CD4-positive, CD25-positive, alpha-beta regulatory T cell (primary cell): ENCODE measurements at regions not wholly inside any gene's neighbourhood (a gene's known extent, or its start where the extent isn't known, plus 50 kb on each side); places are given as distances from the start of the nearest gene placed in this dataset.
"Not testable (repeated sequence)": the region's sequence is repeated elsewhere in the genome, so short reads cannot be mapped to it uniquely, and the experiment has no call there.

Source experiments
- ATAC-seq, 2 donors: fragments of 150-1000 bp; cut with Tn5 transposase; one replicate each; pipeline ENCODE4 v1.10.0; 2021; ENCODE audit warnings: low read depth in 2 of 2, moderate number of reproducible peaks in 2 of 2, moderate library complexity in 1 of 2
- DNase-seq, 3 donors: peaks; one replicate each; pipeline versions ENCODE4 v3.0.0 to v3.0.0-alpha.2; 2012 to 2022; ENCODE audit warnings: mixed read lengths in 1 of 3
- H3K27ac ChIP-seq: one replicate; pipeline ENCODE4 v1.7.0; 2013; ENCODE audit warnings: mild to moderate bottlenecking, low read length; ENCODE audit not compliant: insufficient read depth, poor library complexity, severe bottlenecking
- H3K27me3 ChIP-seq: one replicate; pipeline ENCODE4 v1.7.0; 2013; ENCODE audit warnings: low read length; ENCODE audit not compliant: control insufficient read depth, insufficient read depth
- H3K36me3 ChIP-seq: one replicate; pipeline ENCODE4 v1.7.0; 2013; ENCODE audit warnings: mild to moderate bottlenecking, low read length, moderate library complexity; ENCODE audit not compliant: control insufficient read depth, insufficient read depth
- H3K4me1 ChIP-seq: 2 replicates; pipeline ENCODE4 v1.7.0; 2013; ENCODE audit warnings: mild to moderate bottlenecking, low read length; ENCODE audit not compliant: insufficient read depth, control insufficient read depth, poor library complexity, severe bottlenecking
- H3K4me3 ChIP-seq: one replicate; pipeline ENCODE4 v1.7.0; 2013; ENCODE audit warnings: low read depth, mild to moderate bottlenecking, low read length, moderate library complexity
- H3K9me3 ChIP-seq, 2 experiments: 1 replicate in 1 of 2; 2 replicates in 1 of 2; pipeline ENCODE4 v1.7.0; 2013; ENCODE audit warnings: low read length in 2 of 2, mild to moderate bottlenecking in 1 of 2, moderate library complexity in 1 of 2; ENCODE audit not compliant: control insufficient read depth in 2 of 2
- H3K27ac Mint-ChIP-seq, 3 donors: one replicate each; pipeline ENCODE4 v1.8.0; 2020 to 2022; ENCODE audit warnings: mild to moderate bottlenecking in 3 of 3, mixed read lengths in 3 of 3, moderate library complexity in 2 of 3
- H3K27me3 Mint-ChIP-seq: one replicate; pipeline ENCODE4 v1.8.0; 2022; ENCODE audit warnings: mild to moderate bottlenecking, mixed read lengths
- H3K36me3 Mint-ChIP-seq: one replicate; pipeline ENCODE4 v1.8.0; 2020; ENCODE audit warnings: mixed read lengths
- H3K4me1 Mint-ChIP-seq, 4 donors: one replicate each; pipeline ENCODE4 v1.8.0; 2020 to 2022; ENCODE audit warnings: mixed read lengths in 4 of 4, mild to moderate bottlenecking in 1 of 4
- H3K4me3 Mint-ChIP-seq, 4 donors: one replicate each; pipeline ENCODE4 v1.8.0; 2020 to 2022; ENCODE audit warnings: mild to moderate bottlenecking in 4 of 4, mixed read lengths in 4 of 4, moderate library complexity in 3 of 4
- H3K9me3 Mint-ChIP-seq, 7 donors: one replicate each; pipeline ENCODE4 v1.8.0; 2020 to 2022; ENCODE audit warnings: mixed read lengths in 7 of 7, mild to moderate bottlenecking in 3 of 7, moderate library complexity in 2 of 7

DNA sequence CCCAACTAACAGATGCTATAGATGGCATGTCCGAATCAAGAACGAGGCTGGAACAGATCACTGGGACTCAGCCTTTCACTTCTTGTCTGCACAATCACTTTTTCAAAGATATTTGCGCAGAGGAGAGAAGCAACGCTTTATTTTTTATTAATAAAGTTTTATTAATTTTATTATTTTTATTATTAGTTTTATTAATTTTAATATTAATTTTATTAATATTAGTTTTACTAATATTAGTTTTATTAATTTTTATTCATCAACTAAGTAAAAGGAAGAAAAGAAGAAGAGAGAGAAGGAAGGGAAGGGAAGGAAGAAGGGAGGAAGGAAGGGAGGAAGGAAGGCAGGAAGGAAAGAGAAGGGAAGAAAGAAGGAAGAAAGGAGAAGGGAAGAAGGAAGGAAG is 236.4 kb upstream of the HHIP start:
- Histone ChIP-seq H3K36me3 (no peaks in the 10 kb centered on the region), H3K9me3 (no peaks in the 10 kb centered on the region), H3K27ac (no peak overlapping the region), H3K4me3 (no peak overlapping the region), H3K4me1 (no peaks in the 10 kb centered on the region), H3K27me3 (no peaks in the 10 kb centered on the region)
- H3K9me3 Mint-ChIP-seq: peaks cover 0 to 2% (median 0%) of the 10 kb centered on the region in 7 donors
- H3K27ac Mint-ChIP-seq: no peak overlapping the region
- H3K36me3 Mint-ChIP-seq: no peaks in the 10 kb centered on the region
- no peaks in the 10 kb centered on the region for H3K27me3 Mint-ChIP-seq
- no peaks in the 10 kb centered on the region for H3K4me1 Mint-ChIP-seq
- H3K4me3 Mint-ChIP-seq: no peak overlapping the region
- no peak for DNase-seq
- no peak for ATAC-seq

DNA sequence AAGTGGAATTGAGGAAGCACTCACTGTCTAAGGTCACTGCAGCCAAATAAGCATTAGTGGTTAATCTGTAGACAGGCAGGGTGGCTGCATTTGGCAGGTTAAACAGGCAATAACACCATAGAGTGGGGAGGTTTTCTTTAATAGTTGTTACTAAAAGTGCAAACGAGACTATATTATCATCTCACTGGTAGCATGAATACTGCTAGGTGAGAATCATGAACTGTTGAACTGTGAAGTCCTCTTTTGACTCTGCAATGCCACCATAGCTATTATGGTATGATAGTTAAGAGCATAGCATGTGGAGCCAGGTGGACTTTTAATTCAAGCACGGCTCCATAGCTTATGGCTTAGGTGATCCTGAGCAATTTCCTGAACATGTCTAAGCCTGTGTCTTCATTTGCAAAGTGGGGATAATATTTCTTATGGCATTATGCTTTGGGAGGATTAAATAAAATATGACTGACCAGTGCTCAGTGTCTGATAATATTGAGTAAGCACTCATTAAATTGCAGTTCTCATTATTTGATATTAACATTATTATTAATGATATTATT is 235.6 kb upstream of the HHIP start:
- Histone ChIP-seq H3K27ac (no peak overlapping the region), H3K4me1 (no peaks in the 10 kb centered on the region), H3K9me3 (no peaks in the 10 kb centered on the region), H3K36me3 (no peaks in the 10 kb centered on the region), H3K4me3 (no peak overlapping the region), H3K27me3 (no peaks in the 10 kb centered on the region)
- Mint-ChIP-seq H3K27me3 (no peaks in the 10 kb centered on the region), H3K4me3 (no peak overlapping the region), H3K36me3 (no peaks in the 10 kb centered on the region), H3K9me3 (peaks cover 0 to 2% (median 0%) of the 10 kb centered on the region in 7 donors), H3K4me1 (no peaks in the 10 kb centered on the region), H3K27ac (no peak overlapping the region)
- no peak for ATAC-seq
- DNase-seq: no peak

DNA sequence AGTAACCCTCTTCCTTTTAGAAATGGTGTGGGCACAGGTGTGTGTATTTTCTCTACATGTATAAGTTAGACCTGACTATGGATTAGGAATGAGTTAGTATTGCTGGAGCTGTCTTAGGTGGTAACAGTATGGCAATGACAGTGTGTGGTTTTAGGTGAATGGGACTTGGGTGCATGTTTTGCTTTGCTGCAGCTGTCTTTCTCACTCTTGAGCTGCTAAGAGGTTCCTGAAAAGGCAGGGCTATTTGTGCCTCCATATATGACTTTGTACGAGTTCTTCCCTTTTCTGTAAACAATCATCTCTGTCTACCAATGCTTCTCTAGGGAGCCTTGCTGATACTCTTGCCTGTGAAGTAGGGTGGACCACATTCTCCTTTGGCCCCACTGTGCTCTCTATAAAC is 234.8 kb upstream of the HHIP start:
- Histone ChIP-seq H3K27ac (no peak overlapping the region), H3K4me3 (no peak overlapping the region), H3K27me3 (no peaks in the 10 kb centered on the region), H3K36me3 (no peaks in the 10 kb centered on the region), H3K9me3 (no peaks in the 10 kb centered on the region), H3K4me1 (no peaks in the 10 kb centered on the region)
- DNase-seq (no peak), ATAC-seq (no peak)
- no peak overlapping the region for H3K4me3 Mint-ChIP-seq
- no peak overlapping the region for H3K27ac Mint-ChIP-seq
- H3K27me3 Mint-ChIP-seq: no peaks in the 10 kb centered on the region
- peaks cover 0 to 2% (median 0%) of the 10 kb centered on the region in 7 donors for H3K9me3 Mint-ChIP-seq
- H3K36me3 Mint-ChIP-seq: no peaks in the 10 kb centered on the region
- H3K4me1 Mint-ChIP-seq: no peaks in the 10 kb centered on the region

DNA sequence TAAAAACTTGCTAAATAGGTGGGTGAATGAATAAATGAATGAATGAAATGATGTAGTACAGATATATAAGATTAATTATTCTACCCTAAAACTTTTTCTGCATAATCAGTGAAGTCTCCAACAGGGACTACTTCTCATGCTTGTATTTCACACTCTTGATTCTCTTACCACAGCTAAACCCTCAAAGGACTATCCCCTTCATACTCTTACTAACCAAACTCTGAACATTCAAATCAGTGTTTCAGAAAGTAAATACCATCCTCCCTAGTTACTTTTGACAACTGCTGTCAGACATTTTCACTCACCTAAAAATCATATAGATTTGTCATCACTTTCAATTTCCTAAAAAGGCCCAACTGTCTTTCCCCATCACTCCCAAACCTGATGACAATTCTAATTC is 234.3 kb upstream of the HHIP start:
- Histone ChIP-seq H3K27me3 (no peaks in the 10 kb centered on the region), H3K9me3 (no peaks in the 10 kb centered on the region), H3K36me3 (no peaks in the 10 kb centered on the region), H3K27ac (no peak overlapping the region), H3K4me3 (no peak overlapping the region), H3K4me1 (no peaks in the 10 kb centered on the region)
- H3K4me3 Mint-ChIP-seq: no peak overlapping the region
- H3K9me3 Mint-ChIP-seq: peaks cover 0 to 2% (median 0%) of the 10 kb centered on the region in 7 donors
- no peaks in the 10 kb centered on the region for H3K4me1 Mint-ChIP-seq
- H3K36me3 Mint-ChIP-seq: no peaks in the 10 kb centered on the region
- no peak for DNase-seq
- H3K27ac Mint-ChIP-seq: no peak overlapping the region
- ATAC-seq: no peak
- no peaks in the 10 kb centered on the region for H3K27me3 Mint-ChIP-seq

DNA sequence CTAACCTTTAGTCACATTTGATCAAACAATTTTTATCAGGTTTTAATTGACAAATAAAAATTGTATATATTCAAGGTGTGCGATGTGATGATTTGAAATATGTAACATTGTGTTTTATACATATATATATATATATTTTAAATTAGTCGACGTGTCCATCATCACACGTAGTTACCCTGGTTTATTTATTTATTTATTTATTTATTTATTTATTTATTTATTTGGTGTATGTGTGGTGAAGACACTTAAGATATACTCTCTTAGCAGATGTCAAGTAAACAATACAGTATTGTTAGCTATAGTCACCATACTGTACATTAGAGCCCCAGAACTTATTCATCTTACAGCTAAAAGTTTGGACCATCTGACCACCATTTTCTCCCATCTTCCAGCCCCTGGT is 224.9 kb upstream of the HHIP start:
- ATAC-seq (no peak), DNase-seq (no peak)
- Mint-ChIP-seq H3K4me1 (no peaks in the 10 kb centered on the region), H3K27ac (no peak overlapping the region), H3K27me3 (peaks cover 4% of the 10 kb centered on the region), H3K36me3 (no peaks in the 10 kb centered on the region), H3K4me3 (no peak overlapping the region), H3K9me3 (peaks cover 0 to 7% (median 0%) of the 10 kb centered on the region in 7 donors)
- H3K9me3 ChIP-seq: no peaks in the 10 kb centered on the region
- no peaks in the 10 kb centered on the region for H3K4me1 ChIP-seq
- H3K27ac ChIP-seq: no peak overlapping the region
- no peak overlapping the region for H3K4me3 ChIP-seq
- no peaks in the 10 kb centered on the region for H3K27me3 ChIP-seq
- no peaks in the 10 kb centered on the region for H3K36me3 ChIP-seq

DNA sequence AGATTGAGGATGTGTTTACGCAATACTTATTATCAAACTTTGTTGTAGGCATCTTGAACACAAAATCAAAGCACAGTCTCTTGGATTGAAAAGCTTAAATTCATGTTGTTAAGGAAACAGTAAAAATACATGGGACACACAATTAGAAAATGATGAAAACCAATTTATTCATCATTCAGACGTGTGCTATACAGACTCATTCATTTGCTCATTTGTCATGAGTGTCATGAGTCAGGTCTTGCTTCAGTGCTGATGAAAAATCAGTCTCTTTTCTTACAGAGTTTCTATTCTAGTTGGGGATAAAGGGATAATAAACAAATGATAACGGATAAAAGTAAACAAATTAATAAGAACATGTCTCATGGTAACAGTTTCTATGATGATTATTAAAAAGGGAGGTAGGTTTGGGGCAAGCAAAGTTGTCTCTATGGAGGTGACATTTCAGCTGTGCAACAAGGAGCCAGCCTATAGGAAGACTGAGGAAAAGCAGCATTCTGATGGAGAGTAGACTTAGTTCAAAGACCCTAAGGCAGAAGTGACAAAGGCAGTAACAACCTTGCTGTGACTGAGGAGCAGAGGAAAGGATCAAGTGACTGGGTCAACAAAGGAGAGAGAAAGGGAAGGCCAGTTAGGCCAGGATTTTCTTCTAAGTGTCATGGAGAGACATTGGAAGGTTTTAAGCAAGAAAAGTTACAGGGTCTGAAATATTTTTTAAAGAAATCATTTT is 224.0 kb upstream of the HHIP start:
- peaks cover 4% of the 10 kb centered on the region for H3K27me3 Mint-ChIP-seq
- no peaks in the 10 kb centered on the region for H3K27me3 ChIP-seq
- ATAC-seq: no peak

DNA sequence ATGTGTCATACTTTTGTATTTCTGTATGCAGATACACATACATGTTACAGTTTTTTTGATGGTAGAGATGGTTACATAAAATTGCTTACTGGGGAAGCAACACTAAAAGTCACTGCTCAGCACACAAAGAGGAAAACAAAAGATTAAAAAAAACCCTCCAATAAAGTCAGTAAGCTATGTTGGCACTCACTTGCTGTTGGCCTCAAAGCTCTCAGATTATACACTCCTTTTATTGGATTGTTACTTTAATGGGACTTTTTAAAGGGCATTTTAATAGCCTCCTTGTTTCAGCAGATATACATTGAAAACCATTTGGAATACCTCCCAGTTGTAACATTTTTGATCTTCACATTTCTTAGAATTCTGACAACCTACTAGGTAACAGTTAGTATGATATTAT is 222.0 kb upstream of the HHIP start:
- no peaks in the 10 kb centered on the region for H3K4me1 ChIP-seq
- no peaks in the 10 kb centered on the region for H3K27me3 ChIP-seq
- ATAC-seq: no peak
- no peaks in the 10 kb centered on the region for H3K9me3 ChIP-seq
- no peak overlapping the region for H3K27ac ChIP-seq
- H3K36me3 ChIP-seq: no peaks in the 10 kb centered on the region
- no peaks in the 10 kb centered on the region for H3K4me1 Mint-ChIP-seq
- H3K27ac Mint-ChIP-seq: no peak overlapping the region
- H3K27me3 Mint-ChIP-seq: peaks cover 4% of the 10 kb centered on the region
- no peak for DNase-seq
- H3K4me3 Mint-ChIP-seq: no peak overlapping the region
- H3K4me3 ChIP-seq: no peak overlapping the region
- H3K36me3 Mint-ChIP-seq: no peaks in the 10 kb centered on the region
- H3K9me3 Mint-ChIP-seq: peaks cover 0 to 7% (median 0%) of the 10 kb centered on the region in 7 donors

More for the DNA sequence above, 224.0 kb upstream of the HHIP start:
- H3K4me1 ChIP-seq: no peaks in the 10 kb centered on the region
- Mint-ChIP-seq H3K36me3 (no peaks in the 10 kb centered on the region), H3K9me3 (peaks cover 0 to 7% (median 0%) of the 10 kb centered on the region in 7 donors), H3K27ac (no peak overlapping the region), H3K4me3 (no peak overlapping the region), H3K4me1 (no peaks in the 10 kb centered on the region)
- no peak overlapping the region for H3K27ac ChIP-seq
- no peaks in the 10 kb centered on the region for H3K36me3 ChIP-seq
- no peaks in the 10 kb centered on the region for H3K9me3 ChIP-seq
- DNase-seq: no peak
- no peak overlapping the region for H3K4me3 ChIP-seq

DNA sequence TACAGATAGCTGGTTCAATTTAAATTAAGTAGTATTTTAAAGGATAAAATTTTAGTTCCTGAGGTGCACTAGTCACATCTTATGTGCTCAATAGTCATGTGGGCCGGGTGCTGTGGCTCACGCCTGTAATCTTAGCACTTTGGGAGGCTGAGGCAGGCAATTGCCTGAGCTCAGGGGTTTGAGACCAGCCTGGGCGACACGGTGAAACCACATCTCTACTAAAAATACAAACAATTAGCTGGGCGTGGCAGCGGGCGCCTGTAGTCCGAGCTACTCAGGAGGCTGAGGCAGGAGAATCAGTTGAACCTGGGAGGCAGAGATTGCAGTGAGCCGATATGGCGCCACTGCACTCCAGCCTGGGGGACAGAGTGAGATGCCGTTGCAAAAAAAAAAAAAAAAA is 219.9 kb upstream of the HHIP start:
- H3K27ac ChIP-seq, H3K9me3 ChIP-seq, H3K9me3 Mint-ChIP-seq, DNase-seq, H3K36me3 Mint-ChIP-seq, H3K27me3 Mint-ChIP-seq, ATAC-seq, H3K27ac Mint-ChIP-seq, H3K4me3 ChIP-seq, H3K4me1 Mint-ChIP-seq, H3K4me3 Mint-ChIP-seq, H3K27me3 ChIP-seq, H3K36me3 ChIP-seq, H3K4me1 ChIP-seq: not testable (repeated sequence)
